Endothelial cell (in vitro differentiated cells): ENCODE measurements at regions not wholly inside any gene's neighbourhood (a gene's known extent, or its start where the extent isn't known, plus 50 kb on each side); places are given as distances from the start of the nearest gene placed in this dataset.

ENCODE experiments used
- DNase-seq: peaks from one replicate; pipeline ENCODE4 v3.0.0; 2021; ENCODE audit warnings: low spot score
- H3K27ac Mint-ChIP-seq: one replicate; pipeline ENCODE4 v1.8.0; 2021; ENCODE audit warnings: mixed read lengths, inconsistent platforms; ENCODE audit not compliant: unreplicated experiment
- H3K27me3 Mint-ChIP-seq: one replicate; pipeline ENCODE4 v1.8.0; 2021; ENCODE audit warnings: mild to moderate bottlenecking, moderate library complexity, mixed read lengths, inconsistent platforms; ENCODE audit not compliant: unreplicated experiment
- H3K36me3 Mint-ChIP-seq: one replicate; pipeline ENCODE4 v1.8.0; 2021; ENCODE audit warnings: mild to moderate bottlenecking, low read depth, mixed read lengths, inconsistent platforms; ENCODE audit not compliant: unreplicated experiment
- H3K4me1 Mint-ChIP-seq: one replicate; pipeline ENCODE4 v1.8.0; 2021; ENCODE audit warnings: mild to moderate bottlenecking, mixed read lengths, inconsistent platforms; ENCODE audit not compliant: unreplicated experiment
- H3K4me3 Mint-ChIP-seq: one replicate; pipeline ENCODE4 v1.8.0; 2021; ENCODE audit warnings: mild to moderate bottlenecking, mixed read lengths, inconsistent platforms; ENCODE audit not compliant: unreplicated experiment
- H3K9me3 Mint-ChIP-seq: one replicate; pipeline ENCODE4 v1.8.0; 2021; ENCODE audit warnings: mixed read lengths, inconsistent platforms; ENCODE audit not compliant: unreplicated experiment
- CTCF ChIP-seq: fragments of 200-600 bp; sonication (generic); IDR thresholded peaks from one replicate; pipeline ENCODE4 v1.5.0; 2021; ENCODE audit warnings: antibody characterized with exemption; ENCODE audit not compliant: unreplicated experiment

- H3K9me3 Mint-ChIP-seq = no peaks in the 10 kb centered on the region
- no peak overlapping the region for H3K4me3 Mint-ChIP-seq
- H3K27me3 Mint-ChIP-seq = peaks cover 5% of the 10 kb centered on the region
- H3K4me1 Mint-ChIP-seq = no peaks in the 10 kb centered on the region
- H3K27ac Mint-ChIP-seq = no peak overlapping the region
- no peak for TF ChIP-seq CTCF
- no peaks in the 10 kb centered on the region for H3K36me3 Mint-ChIP-seq
- no peak for DNase-seq
These were observed 214.2 kb upstream of the RAB6C start for GRCh38 chr2:129765326-129765677.

GRCh38 chr2:129765678-129766351 is 213.7 kb upstream of the RAB6C start:
- no peak for DNase-seq
- H3K27ac Mint-ChIP-seq = no peak overlapping the region
- no peaks in the 10 kb centered on the region for H3K4me1 Mint-ChIP-seq
- H3K4me3 Mint-ChIP-seq = no peak overlapping the region
- TF ChIP-seq CTCF = no peak
- peaks cover 5% of the 10 kb centered on the region for H3K27me3 Mint-ChIP-seq
- H3K36me3 Mint-ChIP-seq = no peaks in the 10 kb centered on the region
- no peaks in the 10 kb centered on the region for H3K9me3 Mint-ChIP-seq

- Mint-ChIP-seq H3K9me3 (no peaks in the 10 kb centered on the region), H3K4me1 (no peaks in the 10 kb centered on the region), H3K27me3 (peaks cover 5% of the 10 kb centered on the region), H3K27ac (no peak overlapping the region), H3K36me3 (no peaks in the 10 kb centered on the region), H3K4me3 (no peak overlapping the region)
- no peak for TF ChIP-seq CTCF
- no peak for DNase-seq
These were observed 213.0 kb upstream of the RAB6C start for GRCh38 chr2:129766374-129766993.

- DNase-seq = no peak
- H3K36me3 Mint-ChIP-seq = no peaks in the 10 kb centered on the region
- no peak for TF ChIP-seq CTCF
- no peaks in the 10 kb centered on the region for H3K9me3 Mint-ChIP-seq
- no peak overlapping the region for H3K4me3 Mint-ChIP-seq
- no peak overlapping the region for H3K27ac Mint-ChIP-seq
- H3K27me3 Mint-ChIP-seq = peaks cover 5% of the 10 kb centered on the region
- H3K4me1 Mint-ChIP-seq = no peaks in the 10 kb centered on the region
These were observed 212.0 kb upstream of the RAB6C start for GRCh38 chr2:129767346-129768035.

- Mint-ChIP-seq H3K4me3 (no peak overlapping the region), H3K36me3 (no peaks in the 10 kb centered on the region), H3K27ac (no peak overlapping the region), H3K4me1 (no peaks in the 10 kb centered on the region), H3K9me3 (no peaks in the 10 kb centered on the region), H3K27me3 (peaks cover 5% of the 10 kb centered on the region)
- DNase-seq = no peak
- TF ChIP-seq CTCF = no peak
These were observed 211.5 kb upstream of the RAB6C start for GRCh38 chr2:129768036-129768386.
